COR-L47 (cell line): ENCODE measurements at regions not wholly inside any gene's neighbourhood (a gene's known extent, or its start where the extent isn't known, plus 50 kb on each side); places are given as distances from the start of the nearest gene placed in this dataset.

ENCODE experiments used
- DNase-seq: peaks from one replicate; lab custom pipeline; 2025; lab: John Stamatoyannopoulos, UW

DNA sequence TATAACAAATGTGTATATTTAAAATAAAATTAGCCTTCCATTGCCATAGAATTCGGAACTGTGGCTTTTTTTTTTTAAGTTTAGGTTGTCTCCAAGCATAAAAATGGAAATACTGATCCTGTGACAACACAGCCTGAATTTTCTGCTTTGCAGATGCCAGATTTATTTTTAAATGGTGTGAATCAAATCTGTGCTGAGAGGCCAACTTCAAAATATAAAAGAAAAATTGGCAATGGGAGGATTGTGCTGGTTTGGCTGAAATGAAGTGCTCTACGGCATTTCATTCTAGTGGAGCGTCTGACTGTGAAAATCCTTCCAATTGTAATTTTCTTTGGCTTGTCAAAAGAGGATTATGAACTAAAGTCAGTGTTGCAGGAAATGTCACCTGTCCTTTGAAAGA lies 580.3 kb upstream of the ZFP42 start:
- DNase-seq = no peak

DNA sequence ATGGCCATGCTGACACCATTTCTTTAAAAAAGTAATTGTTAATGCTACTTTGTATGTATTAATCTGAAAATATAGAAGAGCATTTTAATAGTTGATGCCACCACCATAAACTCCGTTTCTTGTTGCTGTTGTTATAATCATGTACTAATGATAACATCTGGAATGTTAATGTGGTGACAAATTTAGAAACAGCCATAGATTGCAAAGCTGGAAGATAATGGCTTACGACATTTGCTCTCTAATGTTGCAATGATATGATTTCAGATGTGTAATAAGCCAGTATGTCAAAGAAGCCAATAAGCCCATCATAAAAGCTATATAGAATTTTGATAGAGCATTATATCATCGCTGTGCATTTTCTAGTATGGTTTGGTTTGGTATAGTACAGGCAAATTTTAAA lies 579.4 kb upstream of the ZFP42 start:
- no peak for DNase-seq

- DNase-seq = no peak
These were observed 577.9 kb upstream of the ZFP42 start for GRCh38 chr4:187417721-187418120.

DNA sequence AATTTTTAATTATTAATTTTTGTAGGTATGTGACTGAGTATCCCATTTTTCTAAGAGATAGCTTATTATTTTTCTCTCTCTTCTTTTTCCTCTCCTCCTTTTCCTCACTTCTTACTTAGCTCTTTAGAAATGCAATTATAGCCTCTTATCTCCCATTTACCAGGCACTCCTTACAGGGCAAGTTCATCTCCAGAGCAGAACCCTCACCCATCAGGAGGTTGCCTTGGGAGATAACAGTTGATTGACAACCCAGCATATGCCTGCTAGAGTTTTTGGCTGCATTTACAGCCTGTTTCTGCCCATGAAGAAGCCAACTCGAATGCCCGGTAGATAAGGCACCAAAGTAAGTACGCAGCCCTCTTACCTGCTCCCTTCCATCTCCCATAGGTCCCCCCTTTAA lies 572.9 kb upstream of the ZFP42 start:
- DNase-seq = no peak

- no peak for DNase-seq
These were observed 570.9 kb upstream of the ZFP42 start for GRCh38 chr4:187424636-187425035.

GRCh38 chr4:187426511-187426910 lies 569.1 kb upstream of the ZFP42 start:
- no peak for DNase-seq

- DNase-seq = no peak
These were observed 563.3 kb upstream of the ZFP42 start for GRCh38 chr4:187432310-187432709.

DNA sequence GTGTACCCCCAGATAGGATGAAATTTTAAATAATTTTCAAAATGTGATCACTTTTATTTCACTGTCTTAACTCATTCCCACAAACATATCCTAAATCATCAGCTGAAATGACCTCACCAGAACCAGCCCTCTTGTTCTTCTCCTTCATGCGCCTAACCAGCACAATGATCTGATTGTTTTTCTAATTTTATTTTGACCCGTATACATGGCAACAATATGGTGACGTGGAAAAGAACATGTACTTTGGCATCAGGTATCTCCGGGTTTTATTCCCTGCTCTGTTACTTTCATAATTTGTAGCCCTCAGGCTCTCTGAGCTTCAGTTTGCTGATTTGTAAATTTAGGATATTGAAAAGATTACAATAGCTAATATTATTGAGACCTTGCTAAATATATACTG lies 562.4 kb upstream of the ZFP42 start:
- DNase-seq = no peak

- no peak for DNase-seq
These were observed 559.3 kb upstream of the ZFP42 start for GRCh38 chr4:187436251-187436650.

DNA sequence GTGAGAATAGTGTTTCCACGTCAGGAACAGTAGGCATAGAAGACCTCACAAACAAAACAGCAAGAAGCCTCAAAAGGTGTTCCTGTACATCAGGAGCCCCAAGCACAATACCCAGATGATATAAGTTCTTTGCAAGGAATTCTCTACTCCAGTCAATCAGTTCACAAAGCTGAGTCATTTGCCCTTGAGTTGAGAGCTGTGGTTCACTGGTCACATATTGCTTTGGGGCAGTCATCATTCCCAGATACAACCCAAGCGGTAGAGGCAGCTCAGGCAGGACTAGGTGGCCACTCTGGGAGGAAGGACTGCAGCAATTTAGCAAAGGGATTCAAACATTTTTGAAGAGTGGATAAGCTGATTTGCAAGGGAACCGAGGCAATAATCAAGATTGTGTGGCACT lies 551.5 kb upstream of the ZFP42 start:
- no peak for DNase-seq

GRCh38 chr4:187449702-187450101 lies 545.9 kb upstream of the ZFP42 start:
- DNase-seq = no peak

DNA sequence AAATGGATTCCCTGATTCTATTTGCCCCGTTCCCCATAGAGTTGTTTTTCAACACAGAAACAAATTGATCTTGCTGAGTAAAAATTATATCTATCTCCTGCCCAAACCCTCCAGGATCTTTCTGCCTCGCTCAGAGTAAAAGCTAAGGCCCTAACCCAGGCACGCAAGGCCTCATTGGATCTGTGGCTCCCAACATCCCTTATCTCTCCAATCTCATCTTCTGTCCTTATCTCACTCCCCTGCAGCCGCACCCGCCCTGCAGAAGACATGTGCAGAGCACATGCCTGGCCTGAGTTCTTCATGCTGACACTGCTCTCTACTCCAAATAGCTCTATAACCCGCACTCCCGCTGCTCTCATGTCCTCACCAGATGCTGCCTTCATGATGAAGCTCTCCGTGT lies 543.8 kb upstream of the ZFP42 start:
- no peak for DNase-seq

GRCh38 chr4:187460016-187460415 lies 535.6 kb upstream of the ZFP42 start:
- DNase-seq = no peak

DNA sequence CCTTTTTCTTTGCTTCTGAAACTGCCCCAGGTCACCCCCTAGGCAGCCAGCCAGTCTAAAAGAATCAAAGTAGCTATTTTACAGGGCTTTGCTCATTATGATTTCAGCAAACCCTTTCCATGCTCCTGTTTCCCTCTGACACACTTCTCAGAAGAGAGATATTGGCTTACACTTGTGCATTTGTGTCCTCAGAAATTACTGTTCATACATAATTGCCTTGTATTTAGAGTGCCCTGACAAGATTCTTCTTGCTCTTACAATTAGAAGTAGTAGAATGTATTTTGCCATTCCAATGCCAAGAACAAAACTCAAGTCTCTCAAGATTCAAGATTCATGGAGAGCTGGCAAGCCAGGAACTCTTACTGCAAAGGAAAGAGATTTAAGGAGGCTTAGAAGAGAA lies 531.0 kb upstream of the ZFP42 start:
- DNase-seq = no peak

GRCh38 chr4:187467224-187467623 lies 528.3 kb upstream of the ZFP42 start:
- no peak for DNase-seq

DNA sequence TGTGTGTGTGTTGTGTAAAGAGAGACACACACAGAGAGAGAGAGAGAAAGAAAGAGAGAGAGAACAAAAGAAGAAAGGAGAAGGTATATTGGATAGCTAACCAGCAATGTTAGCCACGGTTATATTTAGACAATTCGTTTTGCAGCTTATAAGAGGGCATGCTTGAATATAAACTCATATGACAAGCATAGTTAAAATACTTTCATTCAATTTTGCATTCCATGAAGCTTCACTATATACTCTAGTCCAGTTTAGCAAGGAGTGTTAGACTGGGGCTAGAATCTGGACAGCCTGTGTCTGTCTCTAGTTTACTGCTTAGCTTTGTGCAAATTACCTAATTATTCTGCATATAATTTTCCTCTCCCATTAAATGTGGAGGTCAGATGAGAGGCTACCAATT lies 525.9 kb upstream of the ZFP42 start:
- no peak for DNase-seq

DNA sequence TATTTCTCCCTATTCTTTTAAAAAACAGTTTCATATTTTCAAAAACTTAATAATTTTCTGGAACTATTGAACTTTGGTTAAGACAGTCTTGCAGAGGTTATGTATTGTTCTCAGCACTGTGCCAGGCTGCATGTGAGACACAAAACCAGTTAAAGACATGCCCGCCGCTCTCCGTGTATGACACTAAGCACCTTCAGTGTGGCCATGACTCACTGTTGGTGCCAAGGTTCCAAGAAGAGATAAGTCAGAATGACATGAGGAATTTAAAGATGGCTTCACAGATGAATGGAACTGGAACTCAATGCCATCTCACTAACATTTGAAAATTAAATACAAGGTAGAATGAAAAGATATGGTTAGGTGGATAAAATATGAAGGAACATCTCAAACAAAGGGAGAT lies 525.5 kb upstream of the ZFP42 start:
- DNase-seq = no peak

- no peak for DNase-seq
These were observed 521.3 kb upstream of the ZFP42 start for GRCh38 chr4:187474238-187474637.

- DNase-seq = no peak
These were observed 519.7 kb upstream of the ZFP42 start for GRCh38 chr4:187475901-187476300.

DNA sequence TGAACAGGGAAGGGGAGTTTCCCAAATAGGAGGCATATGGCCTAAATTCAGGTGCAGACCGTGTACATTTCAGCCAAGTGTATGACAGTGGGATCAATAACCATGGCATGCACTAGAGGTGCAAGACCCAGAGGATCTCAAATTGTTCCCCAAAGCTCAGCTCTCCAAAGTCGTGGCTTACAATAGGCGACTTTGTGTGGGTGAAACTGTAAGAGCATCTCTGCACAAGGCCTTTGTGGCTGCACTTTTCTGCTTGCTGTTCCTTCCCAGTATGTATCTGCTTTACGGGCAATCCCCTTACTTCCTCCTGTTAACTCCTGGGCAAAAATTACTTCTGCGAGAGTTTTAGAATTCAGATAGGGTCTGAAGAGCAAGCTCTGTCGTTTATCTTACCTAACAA lies 518.3 kb upstream of the ZFP42 start:
- no peak for DNase-seq

GRCh38 chr4:187478292-187479140 lies 517.1 kb upstream of the ZFP42 start:
- no peak for DNase-seq

GRCh38 chr4:187479511-187479910 lies 516.1 kb upstream of the ZFP42 start:
- no peak for DNase-seq

GRCh38 chr4:187480146-187481145 lies 515.1 kb upstream of the ZFP42 start:
- no peak for DNase-seq
